NCI-H1417 (cell line): ENCODE measurements at regions not wholly inside any gene's neighbourhood (a gene's known extent, or its start where the extent isn't known, plus 50 kb on each side); places are given as distances from the start of the nearest gene placed in this dataset.
"Not testable (repeated sequence)": the region's sequence is repeated elsewhere in the genome, so short reads cannot be mapped to it uniquely, and the experiment has no call there.

Source experiments
- DNase-seq, 3 experiments: peaks; one replicate each; lab custom pipeline; 2025; lab: John Stamatoyannopoulos, UW

DNA sequence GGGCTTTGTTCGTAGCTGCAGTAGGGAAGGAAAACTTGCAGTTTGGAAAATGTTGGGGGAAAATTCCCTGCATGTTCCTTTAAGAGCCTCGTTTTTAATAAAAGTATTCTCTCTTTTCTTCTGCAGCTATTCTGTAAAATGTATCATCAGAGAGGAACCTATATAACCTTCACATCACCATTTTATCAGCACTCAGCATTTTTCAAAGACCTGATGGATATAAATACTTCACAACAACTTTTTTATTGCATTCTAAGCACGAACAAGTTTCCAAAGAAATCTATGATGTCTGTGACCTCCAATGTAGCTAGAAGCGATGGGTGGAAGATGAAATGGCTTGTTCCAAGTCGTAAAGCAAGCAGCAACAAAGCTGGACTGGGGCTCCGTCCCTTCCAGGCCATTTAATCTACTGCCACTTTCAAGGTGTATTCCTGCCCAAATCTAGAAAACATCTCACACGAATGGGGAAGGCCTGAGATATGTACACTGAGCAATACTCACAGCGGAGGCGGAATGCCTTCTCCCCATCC, 84.0 kb downstream of the NSUN2 start:
- no peak for DNase-seq

DNA sequence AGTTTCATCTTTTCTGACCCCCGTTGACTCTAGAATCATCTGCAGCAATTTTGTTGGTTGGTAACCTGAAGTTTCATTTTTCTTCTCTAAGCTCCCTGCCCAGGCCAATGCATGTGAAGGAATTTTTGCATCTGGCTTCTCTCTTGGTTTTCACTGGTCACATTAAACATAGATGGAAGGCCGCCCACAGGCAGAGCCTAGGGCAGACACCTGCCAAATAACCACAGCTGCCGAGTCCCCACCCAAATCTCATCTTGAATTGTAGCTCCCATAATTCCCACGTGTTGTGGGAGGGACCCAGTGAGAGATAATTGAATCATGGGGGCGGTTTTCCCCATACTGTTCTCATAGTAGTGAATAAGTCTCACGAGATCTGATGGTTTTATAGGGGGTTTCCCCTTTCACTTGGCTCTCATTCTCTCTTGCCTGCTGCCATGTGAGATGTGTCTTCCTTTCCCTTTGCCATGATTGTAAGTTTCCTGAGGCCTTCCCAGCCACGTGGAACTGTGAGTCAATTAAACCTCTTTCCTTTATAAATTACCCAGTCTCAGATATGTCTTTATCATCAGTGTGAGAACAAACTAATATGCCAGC, 84.8 kb downstream of the NSUN2 start:
- DNase-seq = not testable (repeated sequence)

- DNase-seq = no peak
These were observed 85.3 kb downstream of the NSUN2 start for GRCh38 chr5:6547498-6547897.

GRCh38 chr5:6545770-6546690, 86.8 kb downstream of the NSUN2 start:
- DNase-seq = peak; percentile 76 to 93 (median 78)

GRCh38 chr5:6545036-6545693, 87.7 kb downstream of the NSUN2 start:
- DNase-seq = no peak

- no peak for DNase-seq
These were observed 88.3 kb downstream of the NSUN2 start for GRCh38 chr5:6544561-6544935.
